GM12891 (cell line): ENCODE measurements at regions not wholly inside any gene's neighbourhood (a gene's known extent, or its start where the extent isn't known, plus 50 kb on each side); places are given as distances from the start of the nearest gene placed in this dataset.

Source experiments
- PAX5 ChIP-seq: IDR thresholded peaks from 2 replicates; pipeline ENCODE4 v1.6.1; 2011; ENCODE audit warnings: low read length, moderate library complexity, mild to moderate bottlenecking; ENCODE audit not compliant: insufficient read depth, severe bottlenecking
- POLR2A ChIP-seq: IDR thresholded peaks from 2 replicates; pipeline ENCODE4 v1.6.1; 2011; ENCODE audit warnings: low read depth, low read length, control low read depth
- POLR2AphosphoS5 ChIP-seq: IDR thresholded peaks from 2 replicates; pipeline ENCODE4 v1.6.1; 2011; ENCODE audit warnings: low read depth, low read length, control low read depth
- SPI1 ChIP-seq: IDR thresholded peaks from 2 replicates; pipeline ENCODE4 v1.6.1; 2011; ENCODE audit warnings: low read depth, low read length, control low read depth
- TAF1 ChIP-seq: IDR thresholded peaks from 2 replicates; pipeline ENCODE4 v1.6.1; 2011; ENCODE audit warnings: low read depth, low read length, control low read depth

- TF ChIP-seq POLR2AphosphoS5 (no peak), TAF1 (no peak), POLR2A (no peak), SPI1 (no peak), PAX5 (no peak)
Observed at GRCh38 chr11:31947051-31947450, 135.9 kb upstream of the PAX6 start.
